ENCODE measurements at regions not wholly inside any gene's neighbourhood (a gene's known extent, or its start where the extent isn't known, plus 50 kb on each side); places are given as distances from the start of the nearest gene placed in this dataset.

DNA sequence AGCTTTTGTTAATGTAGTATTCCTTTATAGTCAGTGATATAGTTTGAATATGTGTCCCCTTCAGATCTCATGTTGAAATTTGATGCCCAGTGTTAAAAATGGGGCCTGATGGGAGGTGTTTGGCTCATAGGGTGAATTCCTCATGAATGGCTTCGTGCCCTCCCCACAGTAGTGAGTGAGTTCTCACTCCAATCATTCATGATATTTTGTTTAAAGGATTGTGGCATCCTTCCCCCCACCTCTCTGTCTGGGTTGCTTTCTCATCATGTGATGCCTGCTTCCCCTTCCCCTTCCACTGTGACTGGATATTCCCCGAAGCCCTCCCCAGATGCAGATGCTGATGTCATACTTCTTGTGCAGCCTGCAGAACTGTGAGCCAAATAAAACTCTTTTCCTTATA, 649.8 kb upstream of the NR2F2 start:
- TF ChIP-seq, protein P1, sequence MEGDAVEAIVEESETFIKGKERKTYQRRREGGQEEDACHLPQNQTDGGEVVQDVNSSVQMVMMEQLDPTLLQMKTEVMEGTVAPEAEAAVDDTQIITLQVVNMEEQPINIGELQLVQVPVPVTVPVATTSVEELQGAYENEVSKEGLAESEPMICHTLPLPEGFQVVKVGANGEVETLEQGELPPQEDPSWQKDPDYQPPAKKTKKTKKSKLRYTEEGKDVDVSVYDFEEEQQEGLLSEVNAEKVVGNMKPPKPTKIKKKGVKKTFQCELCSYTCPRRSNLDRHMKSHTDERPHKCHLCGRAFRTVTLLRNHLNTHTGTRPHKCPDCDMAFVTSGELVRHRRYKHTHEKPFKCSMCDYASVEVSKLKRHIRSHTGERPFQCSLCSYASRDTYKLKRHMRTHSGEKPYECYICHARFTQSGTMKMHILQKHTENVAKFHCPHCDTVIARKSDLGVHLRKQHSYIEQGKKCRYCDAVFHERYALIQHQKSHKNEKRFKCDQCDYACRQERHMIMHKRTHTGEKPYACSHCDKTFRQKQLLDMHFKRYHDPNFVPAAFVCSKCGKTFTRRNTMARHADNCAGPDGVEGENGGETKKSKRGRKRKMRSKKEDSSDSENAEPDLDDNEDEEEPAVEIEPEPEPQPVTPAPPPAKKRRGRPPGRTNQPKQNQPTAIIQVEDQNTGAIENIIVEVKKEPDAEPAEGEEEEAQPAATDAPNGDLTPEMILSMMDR (IDR thresholded peaks at IDR 0.05) = no peak
- no peak for TF ChIP-seq POLR2A (IDR thresholded peaks at IDR 0.05)
- Histone ChIP-seq H3K4me3 (no peak overlapping the region), H3K4me1 (replicated peaks in 1 of 2) (no peaks in the 10 kb centered on the region), H3K9me3 (replicated peaks in 1 of 3) (no peaks in the 10 kb centered on the region), H3K27ac (no peak overlapping the region), H3K27me3 (no peaks in the 10 kb centered on the region), H3K36me3 (replicated peaks in 1 of 2) (no peaks in the 10 kb centered on the region)
- intact Hi-C loops (cut with DNase I) = no loop called here
- WGBS, 4 donors = 56 to 86% (median 63%) methylated on average over 2 of the region's 2 CpGs
- DNase-seq = no peak

DNA sequence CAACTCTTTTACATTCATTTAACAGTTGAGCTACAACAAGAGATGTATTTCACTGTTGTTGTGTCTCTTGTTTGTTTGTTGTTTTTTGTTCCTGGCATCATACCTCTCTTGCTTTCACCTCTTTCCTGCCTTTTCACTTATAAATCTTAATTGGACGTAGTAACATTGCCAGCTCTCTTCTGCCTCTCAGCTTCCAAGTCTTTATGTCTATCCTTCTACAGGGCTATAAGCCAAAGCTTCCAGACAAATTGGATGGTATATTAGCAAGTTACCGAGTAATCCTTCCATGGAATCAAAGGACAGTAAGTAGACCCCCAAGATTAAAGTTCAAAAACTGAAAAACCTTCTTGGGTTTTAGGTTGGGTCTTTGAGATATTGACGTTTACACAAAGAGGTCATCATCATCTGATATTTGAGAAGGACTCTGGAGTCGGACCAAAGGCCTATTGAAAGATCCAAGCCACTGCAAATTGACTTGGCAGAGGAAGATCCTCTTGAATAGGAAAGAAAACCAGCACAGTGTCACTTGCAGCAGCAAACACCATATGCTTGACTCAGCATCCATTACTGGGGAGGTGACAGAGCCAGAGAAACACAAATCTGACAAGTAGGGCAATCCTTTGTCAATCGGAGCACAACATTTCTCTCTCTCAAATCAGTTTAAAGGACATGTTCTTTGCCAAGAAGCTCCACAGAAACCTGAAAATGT, 648.5 kb upstream of the NR2F2 start:
- intact Hi-C loops (cut with DNase I) = no loop called here
- no peak overlapping the region for H3K4me3 ChIP-seq
- TF ChIP-seq, protein P1 (IDR thresholded peaks at IDR 0.05) = no peak
- TF ChIP-seq POLR2A (IDR thresholded peaks at IDR 0.05) = no peak
- no peaks in the 10 kb centered on the region for H3K27me3 ChIP-seq
- DNase-seq = no peak
- no peaks in the 10 kb centered on the region for H3K36me3 ChIP-seq (replicated peaks in 1 of 2)
- no peak overlapping the region for H3K27ac ChIP-seq
- no peaks in the 10 kb centered on the region for H3K9me3 ChIP-seq (replicated peaks in 1 of 3)
- no peaks in the 10 kb centered on the region for H3K4me1 ChIP-seq (replicated peaks in 1 of 2)
- WGBS, 4 donors = 67 to 77% (median 74%) methylated on average over 5 of the region's 5 CpGs

DNA sequence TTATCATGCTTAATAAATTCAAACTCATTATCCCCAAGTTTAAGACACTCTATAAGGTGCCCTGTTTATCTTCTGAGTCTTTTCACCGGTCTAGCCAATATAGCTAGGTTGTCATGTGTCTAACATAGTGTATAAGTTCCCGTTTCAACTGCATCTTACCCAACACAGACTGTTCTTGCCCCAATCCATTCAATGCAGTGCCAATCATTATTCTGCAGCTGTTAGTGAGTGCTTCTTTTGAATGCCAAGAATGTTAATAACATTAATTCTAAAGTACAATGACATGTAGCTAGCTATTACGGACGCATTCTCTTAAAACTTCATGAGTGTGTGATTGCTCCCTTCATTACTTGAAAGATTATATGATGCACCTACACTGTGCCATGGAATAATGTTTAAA, 646.4 kb upstream of the NR2F2 start:
- H3K27me3 ChIP-seq = no peaks in the 10 kb centered on the region
- no peaks in the 10 kb centered on the region for H3K9me3 ChIP-seq (replicated peaks in 1 of 3)
- DNase-seq = no peak
- H3K4me3 ChIP-seq = no peak overlapping the region
- 81 to 92% (median 87%) methylated on average over 4 of the region's 4 CpGs for WGBS, 4 donors
- intact Hi-C loops (cut with DNase I) = no loop called here
- TF ChIP-seq, protein P1 (IDR thresholded peaks at IDR 0.05) = no peak
- TF ChIP-seq POLR2A (IDR thresholded peaks at IDR 0.05) = no peak
- no peaks in the 10 kb centered on the region for H3K4me1 ChIP-seq (replicated peaks in 1 of 2)
- no peak overlapping the region for H3K27ac ChIP-seq
- no peaks in the 10 kb centered on the region for H3K36me3 ChIP-seq (replicated peaks in 1 of 2)

DNA sequence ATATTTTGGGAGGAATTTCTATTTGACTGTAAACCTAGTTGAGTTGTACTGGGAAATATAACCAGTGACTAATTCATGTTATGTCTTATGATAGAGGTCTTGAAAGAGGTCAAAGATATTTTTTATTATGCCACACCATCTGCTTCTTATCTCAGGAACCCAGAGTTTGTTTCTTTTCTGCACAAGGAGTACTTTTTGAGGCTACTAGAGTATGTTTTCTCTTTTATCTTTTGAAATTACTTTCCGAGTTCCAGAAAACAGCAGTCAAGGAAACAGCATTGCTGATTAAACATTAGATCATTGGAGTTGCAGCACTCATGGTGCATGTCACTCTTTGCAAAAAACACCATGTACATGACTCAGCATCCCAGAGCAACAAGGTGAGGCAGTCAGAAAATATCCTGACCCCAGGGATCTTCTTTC, 645.8 kb upstream of the NR2F2 start:
- intact Hi-C loops (cut with DNase I) = no loop called here
- no peaks in the 10 kb centered on the region for H3K36me3 ChIP-seq (replicated peaks in 1 of 2)
- no peaks in the 10 kb centered on the region for H3K4me1 ChIP-seq (replicated peaks in 1 of 2)
- TF ChIP-seq, protein P1 (IDR thresholded peaks at IDR 0.05) = no peak
- TF ChIP-seq POLR2A (IDR thresholded peaks at IDR 0.05) = no peak
- DNase-seq = peak in 4 of 7 donors; percentile 12 to 25 (median 17)
- H3K4me3 ChIP-seq = no peak overlapping the region
- no peaks in the 10 kb centered on the region for H3K27me3 ChIP-seq
- H3K9me3 ChIP-seq (replicated peaks in 1 of 3) = no peaks in the 10 kb centered on the region
- WGBS, 4 donors = 19 to 28% (median 27%) methylated on average over 1 of the region's 1 CpG
- H3K27ac ChIP-seq = no peak overlapping the region
